ENCODE measurements at regions not wholly inside any gene's neighbourhood (a gene's known extent, or its start where the extent isn't known, plus 50 kb on each side); places are given as distances from the start of the nearest gene placed in this dataset.

DNA sequence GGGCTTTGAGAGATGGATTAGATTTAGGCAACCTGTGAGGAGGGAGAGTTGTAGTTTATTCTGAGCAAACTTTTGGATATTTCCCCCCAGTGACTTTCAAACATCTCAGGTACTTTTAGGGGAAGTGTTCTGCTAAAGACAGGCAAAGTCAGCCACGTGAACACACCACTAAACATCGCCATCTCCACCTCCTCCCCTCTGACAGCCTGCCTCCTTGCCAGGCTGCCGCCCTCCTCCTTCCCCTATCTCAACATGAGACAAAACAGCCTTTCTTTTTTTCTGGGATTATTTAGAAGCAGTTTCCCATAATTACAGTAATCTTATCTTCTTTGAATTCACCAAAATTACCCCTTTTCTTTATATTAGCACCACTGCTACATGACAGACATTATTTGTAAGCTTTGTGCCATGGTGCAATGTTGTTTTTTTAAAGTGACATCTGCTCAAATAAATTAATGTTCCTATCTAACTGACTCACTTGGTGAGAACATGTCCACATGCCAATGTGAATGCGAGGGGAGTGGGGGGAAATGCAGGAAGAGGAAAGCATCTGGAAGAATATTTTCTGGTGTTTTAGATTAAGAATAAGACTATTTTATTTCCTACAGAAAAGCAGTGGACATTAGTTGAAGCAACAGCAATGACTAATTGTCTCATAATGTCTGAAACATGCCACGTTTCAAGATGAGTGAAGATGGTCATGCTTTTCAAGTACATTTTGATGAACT lies 147.8 kb upstream of the ATP1B1 start:
- H3K14ac ChIP-seq (ENCODE audit: low read length): no peak overlapping the region
- H3K4me1 ChIP-seq (ENCODE audit: control insufficient read depth in 1 of 2, insufficient read depth in 2 of 2, low read length in 2 of 2): no peaks in the 10 kb centered on the region
- H4K12ac ChIP-seq (ENCODE audit: low read depth, low read length): no peak overlapping the region
- no peak overlapping the region for H3K9ac ChIP-seq (ENCODE audit: low read length)
- H3K18ac ChIP-seq (ENCODE audit: low read length): no peak overlapping the region
- H2BK12ac ChIP-seq (ENCODE audit: low read length): no peak overlapping the region
- DNase-seq: no peak
- no peaks in the 10 kb centered on the region for H3K79me1 ChIP-seq (ENCODE audit: low read length)
- H3K9me3 ChIP-seq (ENCODE audit: insufficient read depth, low read depth, low read length): no peaks in the 10 kb centered on the region
- H4K91ac ChIP-seq (ENCODE audit: low read depth, low read length): no peak overlapping the region
- H3K27ac ChIP-seq (ENCODE audit: low read depth, low read length): no peak overlapping the region
- no peak overlapping the region for H3K23ac ChIP-seq (ENCODE audit: low read length)
- H2BK120ac ChIP-seq (ENCODE audit: insufficient read depth, low read length, poor library complexity): no peak overlapping the region
- H3K4me3 ChIP-seq (ENCODE audit: low read depth, low read length): no peak overlapping the region
- WGBS (ENCODE audit: extremely low coverage, insufficient coverage, insufficient read length): no CpG with 5 or more reads among the region's 5 CpGs
- H2AFZ ChIP-seq (ENCODE audit: insufficient read depth, low read length, poor library complexity): no peak overlapping the region
- H3K79me2 ChIP-seq (ENCODE audit: control insufficient read depth, insufficient read depth, low read length, poor library complexity): no peaks in the 10 kb centered on the region
- H3K4ac ChIP-seq (ENCODE audit: low read depth, low read length): no peak overlapping the region
- no peaks in the 10 kb centered on the region for H3K36me3 ChIP-seq (ENCODE audit: control insufficient read depth in 1 of 2, insufficient read depth in 2 of 2, low read length in 2 of 2)
- no peak overlapping the region for H2AK5ac ChIP-seq (ENCODE audit: low read length)
- H3K27me3 ChIP-seq (ENCODE audit: insufficient read depth, low read length): no peaks in the 10 kb centered on the region
- H2BK5ac ChIP-seq (ENCODE audit: low read depth, low read length, poor library complexity): no peak overlapping the region
- H4K8ac ChIP-seq (ENCODE audit: low read depth, low read length): no peak overlapping the region
- no peak overlapping the region for H3K4me2 ChIP-seq (ENCODE audit: low read length)

DNA sequence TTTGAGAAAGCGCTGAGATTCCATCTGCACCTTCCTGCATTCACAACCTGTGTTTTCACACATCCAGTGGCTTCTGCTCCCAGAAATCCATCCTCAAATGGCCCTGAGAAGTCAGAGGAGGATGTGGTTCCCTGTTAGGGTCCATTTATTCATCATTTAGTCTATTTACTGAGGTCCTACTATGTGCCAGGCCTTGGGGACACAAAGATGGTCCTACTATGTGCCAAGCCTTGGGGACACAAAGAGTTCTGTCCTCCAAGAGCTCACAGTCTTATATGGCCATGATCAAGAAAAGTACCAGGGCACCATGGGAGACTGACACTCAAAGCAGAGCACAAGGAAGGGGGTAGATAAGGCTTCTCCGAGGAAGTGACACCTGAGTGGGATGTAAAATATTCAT lies 147.1 kb upstream of the ATP1B1 start:
- no peak overlapping the region for H3K4me3 ChIP-seq (ENCODE audit: low read depth, low read length)
- H3K9me3 ChIP-seq (ENCODE audit: insufficient read depth, low read depth, low read length): no peaks in the 10 kb centered on the region
- H4K91ac ChIP-seq (ENCODE audit: low read depth, low read length): no peak overlapping the region
- H3K27ac ChIP-seq (ENCODE audit: low read depth, low read length): no peak overlapping the region
- no peak for DNase-seq
- no CpG with 5 or more reads among the region's 2 CpGs for WGBS (ENCODE audit: extremely low coverage, insufficient coverage, insufficient read length)
- H3K4ac ChIP-seq (ENCODE audit: low read depth, low read length): no peak overlapping the region
- H2AK5ac ChIP-seq (ENCODE audit: low read length): no peak overlapping the region
- H3K23ac ChIP-seq (ENCODE audit: low read length): no peak overlapping the region
- H3K14ac ChIP-seq (ENCODE audit: low read length): no peak overlapping the region
- H2AFZ ChIP-seq (ENCODE audit: insufficient read depth, low read length, poor library complexity): no peak overlapping the region
- no peak overlapping the region for H3K4me2 ChIP-seq (ENCODE audit: low read length)
- no peaks in the 10 kb centered on the region for H3K4me1 ChIP-seq (ENCODE audit: control insufficient read depth in 1 of 2, insufficient read depth in 2 of 2, low read length in 2 of 2)
- no peak overlapping the region for H4K12ac ChIP-seq (ENCODE audit: low read depth, low read length)
- no peak overlapping the region for H4K8ac ChIP-seq (ENCODE audit: low read depth, low read length)
- no peaks in the 10 kb centered on the region for H3K79me2 ChIP-seq (ENCODE audit: control insufficient read depth, insufficient read depth, low read length, poor library complexity)
- H2BK12ac ChIP-seq (ENCODE audit: low read length): no peak overlapping the region
- H3K18ac ChIP-seq (ENCODE audit: low read length): no peak overlapping the region
- no peak overlapping the region for H3K9ac ChIP-seq (ENCODE audit: low read length)
- no peaks in the 10 kb centered on the region for H3K36me3 ChIP-seq (ENCODE audit: control insufficient read depth in 1 of 2, insufficient read depth in 2 of 2, low read length in 2 of 2)
- H2BK120ac ChIP-seq (ENCODE audit: insufficient read depth, low read length, poor library complexity): no peak overlapping the region
- no peaks in the 10 kb centered on the region for H3K79me1 ChIP-seq (ENCODE audit: low read length)
- H3K27me3 ChIP-seq (ENCODE audit: insufficient read depth, low read length): no peaks in the 10 kb centered on the region
- no peak overlapping the region for H2BK5ac ChIP-seq (ENCODE audit: low read depth, low read length, poor library complexity)

DNA sequence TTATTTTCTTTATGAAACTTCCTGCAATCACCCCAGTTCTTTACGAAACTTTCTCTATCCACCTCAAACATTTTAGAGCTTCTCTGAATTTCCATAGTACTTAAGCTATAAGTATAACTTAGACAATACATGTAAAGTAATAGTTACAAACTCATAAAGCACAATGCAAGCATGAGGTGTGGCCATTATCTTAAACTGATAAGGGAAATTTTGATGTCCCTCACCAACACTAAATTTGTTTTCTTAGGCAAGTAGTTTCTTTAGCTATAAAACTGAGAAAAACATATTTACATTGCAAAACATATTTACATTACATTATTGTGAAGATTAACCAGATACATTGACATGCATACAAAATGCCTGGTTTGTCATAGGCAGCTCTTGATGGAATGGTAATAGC lies 146.4 kb upstream of the ATP1B1 start:
- Histone ChIP-seq H2BK12ac (ENCODE audit: low read length) (no peak overlapping the region), H3K4me1 (ENCODE audit: control insufficient read depth in 1 of 2, insufficient read depth in 2 of 2, low read length in 2 of 2) (no peaks in the 10 kb centered on the region), H3K36me3 (ENCODE audit: control insufficient read depth in 1 of 2, insufficient read depth in 2 of 2, low read length in 2 of 2) (no peaks in the 10 kb centered on the region), H3K4me3 (ENCODE audit: low read depth, low read length) (no peak overlapping the region), H2BK120ac (ENCODE audit: insufficient read depth, low read length, poor library complexity) (no peak overlapping the region), H4K12ac (ENCODE audit: low read depth, low read length) (no peak overlapping the region), H3K4me2 (ENCODE audit: low read length) (no peak overlapping the region), H3K18ac (ENCODE audit: low read length) (no peak overlapping the region), H3K9ac (ENCODE audit: low read length) (no peak overlapping the region), H3K14ac (ENCODE audit: low read length) (no peak overlapping the region), H4K91ac (ENCODE audit: low read depth, low read length) (no peak overlapping the region), H2BK5ac (ENCODE audit: low read depth, low read length, poor library complexity) (no peak overlapping the region), H3K79me1 (ENCODE audit: low read length) (no peaks in the 10 kb centered on the region), H3K4ac (ENCODE audit: low read depth, low read length) (no peak overlapping the region), H2AFZ (ENCODE audit: insufficient read depth, low read length, poor library complexity) (no peak overlapping the region), H3K79me2 (ENCODE audit: control insufficient read depth, insufficient read depth, low read length, poor library complexity) (no peaks in the 10 kb centered on the region), H3K23ac (ENCODE audit: low read length) (no peak overlapping the region), H3K9me3 (ENCODE audit: insufficient read depth, low read depth, low read length) (no peaks in the 10 kb centered on the region), H3K27me3 (ENCODE audit: insufficient read depth, low read length) (no peaks in the 10 kb centered on the region), H4K8ac (ENCODE audit: low read depth, low read length) (no peak overlapping the region), H3K27ac (ENCODE audit: low read depth, low read length) (no peak overlapping the region), H2AK5ac (ENCODE audit: low read length) (no peak overlapping the region)
- no CpG with 5 or more reads among the region's 1 CpG for WGBS (ENCODE audit: extremely low coverage, insufficient coverage, insufficient read length)
- no peak for DNase-seq

DNA sequence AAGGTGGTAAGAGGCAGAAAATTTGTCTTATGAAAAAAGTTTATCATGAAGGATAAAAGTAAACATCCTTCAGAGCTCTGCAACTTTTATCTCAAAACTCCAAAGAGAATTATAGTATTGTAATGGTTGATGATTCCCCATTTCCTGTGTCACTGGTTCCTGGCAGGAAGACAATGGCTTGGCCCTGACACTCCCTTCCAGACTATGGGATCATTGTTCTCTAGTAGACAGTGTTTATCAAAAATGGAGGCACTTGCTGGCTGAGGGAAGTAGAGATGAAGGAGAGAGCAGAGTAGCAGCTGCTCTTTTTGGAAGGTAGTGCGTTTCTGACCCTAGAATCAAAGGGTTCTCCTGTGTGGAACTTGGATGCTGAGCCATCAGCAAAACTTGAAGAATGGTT lies 145.9 kb upstream of the ATP1B1 start:
- no peak overlapping the region for H2BK12ac ChIP-seq (ENCODE audit: low read length)
- no peaks in the 10 kb centered on the region for H3K4me1 ChIP-seq (ENCODE audit: control insufficient read depth in 1 of 2, insufficient read depth in 2 of 2, low read length in 2 of 2)
- H4K91ac ChIP-seq (ENCODE audit: low read depth, low read length): no peak overlapping the region
- H3K79me2 ChIP-seq (ENCODE audit: control insufficient read depth, insufficient read depth, low read length, poor library complexity): no peaks in the 10 kb centered on the region
- H3K36me3 ChIP-seq (ENCODE audit: control insufficient read depth in 1 of 2, insufficient read depth in 2 of 2, low read length in 2 of 2): no peaks in the 10 kb centered on the region
- DNase-seq: no peak
- no peak overlapping the region for H4K8ac ChIP-seq (ENCODE audit: low read depth, low read length)
- H3K23ac ChIP-seq (ENCODE audit: low read length): no peak overlapping the region
- H3K9ac ChIP-seq (ENCODE audit: low read length): no peak overlapping the region
- no peak overlapping the region for H3K4me3 ChIP-seq (ENCODE audit: low read depth, low read length)
- H3K18ac ChIP-seq (ENCODE audit: low read length): no peak overlapping the region
- no peak overlapping the region for H2BK5ac ChIP-seq (ENCODE audit: low read depth, low read length, poor library complexity)
- no peaks in the 10 kb centered on the region for H3K27me3 ChIP-seq (ENCODE audit: insufficient read depth, low read length)
- no CpG with 5 or more reads among the region's 1 CpG for WGBS (ENCODE audit: extremely low coverage, insufficient coverage, insufficient read length)
- H4K12ac ChIP-seq (ENCODE audit: low read depth, low read length): no peak overlapping the region
- no peaks in the 10 kb centered on the region for H3K79me1 ChIP-seq (ENCODE audit: low read length)
- H2AFZ ChIP-seq (ENCODE audit: insufficient read depth, low read length, poor library complexity): no peak overlapping the region
- no peak overlapping the region for H2BK120ac ChIP-seq (ENCODE audit: insufficient read depth, low read length, poor library complexity)
- H2AK5ac ChIP-seq (ENCODE audit: low read length): no peak overlapping the region
- H3K14ac ChIP-seq (ENCODE audit: low read length): no peak overlapping the region
- no peak overlapping the region for H3K4ac ChIP-seq (ENCODE audit: low read depth, low read length)
- H3K9me3 ChIP-seq (ENCODE audit: insufficient read depth, low read depth, low read length): no peaks in the 10 kb centered on the region
- H3K4me2 ChIP-seq (ENCODE audit: low read length): no peak overlapping the region
- no peak overlapping the region for H3K27ac ChIP-seq (ENCODE audit: low read depth, low read length)
